WTC11 (cell line): ENCODE measurements at regions not wholly inside any gene's neighbourhood (a gene's known extent, or its start where the extent isn't known, plus 50 kb on each side); places are given as distances from the start of the nearest gene placed in this dataset.

Experiments used
- ATAC-seq: fragments of 200-7000 bp; cut with Tn5 transposase; 2 replicates; pipeline ENCODE4 v1.10.0; 2021; ENCODE audit warnings: mild to moderate bottlenecking, moderate library complexity
- CTCF ChIA-PET: fragments of 300-600 bp; sonication (Branson Sonifier 250); formaldehyde crosslinking; loops from one replicate; lab custom pipeline; 2021; ENCODE audit warnings: antibody characterized with exemption; lab: Charles Lee
- POLR2A ChIA-PET: fragments of 350-600 bp; sonication (Branson Sonifier 250); formaldehyde crosslinking; loops from one replicate; lab custom pipeline; 2021; ENCODE audit warnings: antibody characterized with exemption; lab: Charles Lee
- DNase-seq: peaks from one replicate; pipeline ENCODE4 v3.0.0; 2021; ENCODE audit warnings: low spot score
- H3K27ac Mint-ChIP-seq: 2 replicates; pipeline ENCODE4 v1.8.0; 2021; ENCODE audit warnings: mixed read lengths
- H3K27me3 Mint-ChIP-seq: 2 replicates; pipeline ENCODE4 v1.8.0; 2021; ENCODE audit warnings: low read depth, mild to moderate bottlenecking, moderate library complexity, mixed read lengths
- H3K36me3 Mint-ChIP-seq: 2 replicates; pipeline ENCODE4 v1.8.0; 2021; ENCODE audit warnings: mixed read lengths
- H3K4me1 Mint-ChIP-seq: 2 replicates; pipeline ENCODE4 v1.8.0; 2022; ENCODE audit warnings: mixed read lengths
- H3K4me3 Mint-ChIP-seq: 2 replicates; pipeline ENCODE4 v1.8.0; 2021; ENCODE audit warnings: mild to moderate bottlenecking, moderate library complexity, mixed read lengths
- H3K9me3 Mint-ChIP-seq: 2 replicates; pipeline ENCODE4 v1.8.0; 2021; ENCODE audit warnings: mixed read lengths
- CDX4 ChIP-seq: fragments of 250-450 bp; sonication (Bioruptor Pico); IDR thresholded peaks from 2 replicates; pipeline ENCODE4 v1.9.0; 2021; ENCODE audit warnings: moderate library complexity, mild to moderate bottlenecking, inconsistent platforms, borderline replicate concordance
- ESRRA ChIP-seq: sonication (generic); formaldehyde crosslinking; IDR thresholded peaks from 2 replicates; pipeline ENCODE4 v1.8.1; 2022; ENCODE audit warnings: mild to moderate bottlenecking, missing genetic modification reagents, borderline replicate concordance
- ETV6 ChIP-seq: sonication (generic); formaldehyde crosslinking; IDR thresholded peaks from 2 replicates; pipeline ENCODE4 v1.8.1; 2022; ENCODE audit warnings: mild to moderate bottlenecking, missing genetic modification reagents
- GABPB1 ChIP-seq: sonication (generic); formaldehyde crosslinking; IDR thresholded peaks from 2 replicates; pipeline ENCODE4 v1.8.1; 2023; ENCODE audit warnings: mild to moderate bottlenecking, missing genetic modification reagents
- IRF1 ChIP-seq: sonication (generic); formaldehyde crosslinking; IDR thresholded peaks from 2 replicates; pipeline ENCODE4 v1.8.0; 2023; ENCODE audit warnings: missing genetic modification reagents
- JUN ChIP-seq: sonication (generic); formaldehyde crosslinking; IDR thresholded peaks from 2 replicates; pipeline ENCODE4 v1.8.0; 2023; ENCODE audit warnings: mild to moderate bottlenecking, missing genetic modification reagents
- RORB ChIP-seq: fragments of 250-450 bp; sonication (Bioruptor Pico); IDR thresholded peaks from 2 replicates; pipeline ENCODE4 v1.9.0; 2021; ENCODE audit warnings: mild to moderate bottlenecking
- USF2 ChIP-seq: sonication (generic); formaldehyde crosslinking; IDR thresholded peaks from 2 replicates; pipeline ENCODE4 v1.8.1; 2023; ENCODE audit warnings: mild to moderate bottlenecking, missing genetic modification reagents, moderate library complexity
- TF ChIP-seq, protein P1 (sequence below): sonication (generic); formaldehyde crosslinking; conservative IDR thresholded peaks from 2 replicates; pipeline ENCODE4 v1.8.1; 2023; ENCODE audit warnings: mild to moderate bottlenecking, low read depth, missing genetic modification reagents, moderate library complexity
- TF ChIP-seq, protein P2 (sequence below): sonication (generic); formaldehyde crosslinking; IDR thresholded peaks from 2 replicates; pipeline ENCODE4 v1.8.1; 2022; ENCODE audit warnings: mild to moderate bottlenecking, moderate library complexity, missing genetic modification reagents
- TF ChIP-seq, protein P3 (sequence below): sonication (generic); formaldehyde crosslinking; IDR thresholded peaks from 2 replicates; pipeline ENCODE4 v1.8.0; 2022; ENCODE audit warnings: mild to moderate bottlenecking, missing genetic modification reagents
- TF ChIP-seq, protein P4 (sequence below): fragments of 250-450 bp; sonication (Bioruptor Pico); IDR thresholded peaks from 2 replicates; pipeline ENCODE4 v1.8.0; 2021; ENCODE audit warnings: mild to moderate bottlenecking

DNA sequence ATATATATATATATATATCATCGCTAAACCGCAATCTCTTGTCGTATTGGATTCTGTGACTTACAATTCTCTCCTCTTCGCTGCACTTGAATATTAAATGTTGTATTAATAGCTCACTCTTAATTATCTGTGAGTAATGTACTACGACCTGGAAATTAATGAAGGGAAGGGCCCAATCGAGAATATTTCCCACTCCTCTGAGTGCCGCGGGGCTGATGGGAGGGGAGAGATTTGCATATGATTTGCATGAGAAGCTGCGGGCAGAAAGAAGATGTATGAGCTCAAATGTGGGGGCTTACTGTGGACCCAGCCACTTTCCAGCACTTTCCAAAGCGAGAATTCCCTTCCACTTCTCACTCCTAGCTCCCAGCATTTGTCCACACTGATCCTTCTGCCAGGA, 141.2 kb downstream of the MN1 start:
- peaks cover 4% of the 10 kb centered on the region; the same call in 1 of the 2 replicates for H3K36me3 Mint-ChIP-seq
- H3K4me1 Mint-ChIP-seq = peaks cover 26% of the 10 kb centered on the region
- POLR2A ChIA-PET = interaction anchor here (0.7 kb wide), 2 partner anchors 103 to 215 kb away, joined by 3 to 4 read pairs; no protein-coding TSS in a partner anchor
- ATAC-seq (no peak), DNase-seq (no peak)
- TF ChIP-seq ESRRA (CRISPR knock-in tag) (no peak), ETV6 (CRISPR knock-in tag) (no peak)
- TF ChIP-seq, protein P1, sequence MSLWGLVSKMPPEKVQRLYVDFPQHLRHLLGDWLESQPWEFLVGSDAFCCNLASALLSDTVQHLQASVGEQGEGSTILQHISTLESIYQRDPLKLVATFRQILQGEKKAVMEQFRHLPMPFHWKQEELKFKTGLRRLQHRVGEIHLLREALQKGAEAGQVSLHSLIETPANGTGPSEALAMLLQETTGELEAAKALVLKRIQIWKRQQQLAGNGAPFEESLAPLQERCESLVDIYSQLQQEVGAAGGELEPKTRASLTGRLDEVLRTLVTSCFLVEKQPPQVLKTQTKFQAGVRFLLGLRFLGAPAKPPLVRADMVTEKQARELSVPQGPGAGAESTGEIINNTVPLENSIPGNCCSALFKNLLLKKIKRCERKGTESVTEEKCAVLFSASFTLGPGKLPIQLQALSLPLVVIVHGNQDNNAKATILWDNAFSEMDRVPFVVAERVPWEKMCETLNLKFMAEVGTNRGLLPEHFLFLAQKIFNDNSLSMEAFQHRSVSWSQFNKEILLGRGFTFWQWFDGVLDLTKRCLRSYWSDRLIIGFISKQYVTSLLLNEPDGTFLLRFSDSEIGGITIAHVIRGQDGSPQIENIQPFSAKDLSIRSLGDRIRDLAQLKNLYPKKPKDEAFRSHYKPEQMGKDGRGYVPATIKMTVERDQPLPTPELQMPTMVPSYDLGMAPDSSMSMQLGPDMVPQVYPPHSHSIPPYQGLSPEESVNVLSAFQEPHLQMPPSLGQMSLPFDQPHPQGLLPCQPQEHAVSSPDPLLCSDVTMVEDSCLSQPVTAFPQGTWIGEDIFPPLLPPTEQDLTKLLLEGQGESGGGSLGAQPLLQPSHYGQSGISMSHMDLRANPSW = no peak
- TF ChIP-seq, protein P2, sequence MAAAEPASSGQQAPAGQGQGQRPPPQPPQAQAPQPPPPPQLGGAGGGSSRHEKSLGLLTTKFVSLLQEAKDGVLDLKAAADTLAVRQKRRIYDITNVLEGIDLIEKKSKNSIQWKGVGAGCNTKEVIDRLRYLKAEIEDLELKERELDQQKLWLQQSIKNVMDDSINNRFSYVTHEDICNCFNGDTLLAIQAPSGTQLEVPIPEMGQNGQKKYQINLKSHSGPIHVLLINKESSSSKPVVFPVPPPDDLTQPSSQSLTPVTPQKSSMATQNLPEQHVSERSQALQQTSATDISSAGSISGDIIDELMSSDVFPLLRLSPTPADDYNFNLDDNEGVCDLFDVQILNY (CRISPR knock-in tag) = no peak
- H3K4me3 Mint-ChIP-seq = no peak overlapping the region
- no peak overlapping the region for H3K27ac Mint-ChIP-seq
- H3K27me3 Mint-ChIP-seq = peaks cover under 1% of the 10 kb centered on the region
- CTCF ChIA-PET = no interaction called here
- H3K9me3 Mint-ChIP-seq = peaks cover 12% of the 10 kb centered on the region

DNA sequence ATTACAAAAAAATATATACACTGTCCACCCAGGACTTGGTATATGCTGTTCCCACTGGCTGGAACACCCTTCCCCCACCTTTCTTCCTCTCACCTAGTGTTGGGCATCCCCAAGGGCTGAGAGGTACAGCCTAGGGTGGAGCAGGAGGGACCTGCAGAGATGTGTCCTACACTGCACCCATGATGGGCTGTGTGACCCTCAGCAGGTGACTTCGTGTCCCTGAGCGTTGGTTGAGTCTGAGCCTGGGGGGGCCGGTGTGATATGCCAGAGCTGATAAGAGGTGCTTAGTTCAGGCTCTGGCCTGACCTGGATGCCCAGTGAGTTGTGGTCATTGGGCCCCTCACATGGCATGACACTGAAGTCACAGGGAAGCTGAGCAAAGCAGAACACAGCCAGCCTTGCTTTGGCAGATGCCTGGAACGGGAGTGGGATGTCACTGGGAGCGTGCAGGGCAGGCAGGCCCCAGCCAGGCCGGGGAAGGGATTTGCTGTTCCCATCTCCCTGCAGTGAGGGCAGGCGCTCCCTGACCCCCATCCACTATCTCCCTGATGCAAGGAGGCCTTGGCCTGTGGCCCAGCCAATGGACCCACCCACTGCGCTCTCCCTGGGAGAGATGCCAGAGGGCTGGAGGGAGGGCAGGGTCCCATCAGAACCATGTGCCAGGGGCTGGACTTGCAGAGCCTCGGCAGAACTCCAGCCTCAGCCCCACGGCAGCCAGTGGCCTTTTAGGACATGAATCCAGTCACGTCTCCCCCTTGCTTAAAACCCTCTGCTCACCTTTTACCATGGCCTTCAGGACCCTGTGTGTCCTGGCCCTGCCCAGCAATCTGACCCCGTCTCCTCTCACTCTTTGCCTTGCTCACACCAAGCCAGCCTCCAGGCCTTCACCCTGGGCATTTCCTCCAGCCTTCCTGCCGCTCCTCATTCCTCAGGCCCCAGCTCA, 138.9 kb downstream of the MN1 start:
- H3K9me3 Mint-ChIP-seq = peaks cover 11% of the 10 kb centered on the region
- POLR2A ChIA-PET = no interaction called here
- H3K4me1 Mint-ChIP-seq = peaks cover 27% of the 10 kb centered on the region
- CTCF ChIA-PET = no interaction called here
- DNase-seq (no peak), ATAC-seq (0 out of 2 replicates have a peak, but pooled peaks have one; percentile 13)
- H3K4me3 Mint-ChIP-seq = no peak overlapping the region
- peaks cover 13% of the 10 kb centered on the region for H3K36me3 Mint-ChIP-seq
- peak overlapping the region; percentile 6; the same call in 1 of the 2 replicates for H3K27ac Mint-ChIP-seq
- no peaks in the 10 kb centered on the region; the same call in 1 of the 2 replicates for H3K27me3 Mint-ChIP-seq
- 0 out of 2 replicates have a peak, but pooled peaks have one; percentile 32 for TF ChIP-seq GABPB1
- TF ChIP-seq JUN (CRISPR knock-in tag) = no peak
- TF ChIP-seq, protein P3, sequence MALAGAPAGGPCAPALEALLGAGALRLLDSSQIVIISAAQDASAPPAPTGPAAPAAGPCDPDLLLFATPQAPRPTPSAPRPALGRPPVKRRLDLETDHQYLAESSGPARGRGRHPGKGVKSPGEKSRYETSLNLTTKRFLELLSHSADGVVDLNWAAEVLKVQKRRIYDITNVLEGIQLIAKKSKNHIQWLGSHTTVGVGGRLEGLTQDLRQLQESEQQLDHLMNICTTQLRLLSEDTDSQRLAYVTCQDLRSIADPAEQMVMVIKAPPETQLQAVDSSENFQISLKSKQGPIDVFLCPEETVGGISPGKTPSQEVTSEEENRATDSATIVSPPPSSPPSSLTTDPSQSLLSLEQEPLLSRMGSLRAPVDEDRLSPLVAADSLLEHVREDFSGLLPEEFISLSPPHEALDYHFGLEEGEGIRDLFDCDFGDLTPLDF (CRISPR knock-in tag) = no peak
- TF ChIP-seq USF2 (CRISPR knock-in tag) = no peak
- TF ChIP-seq IRF1 = no peak
- TF ChIP-seq CDX4 (CRISPR knock-in tag) = no peak
- TF ChIP-seq, protein P4, sequence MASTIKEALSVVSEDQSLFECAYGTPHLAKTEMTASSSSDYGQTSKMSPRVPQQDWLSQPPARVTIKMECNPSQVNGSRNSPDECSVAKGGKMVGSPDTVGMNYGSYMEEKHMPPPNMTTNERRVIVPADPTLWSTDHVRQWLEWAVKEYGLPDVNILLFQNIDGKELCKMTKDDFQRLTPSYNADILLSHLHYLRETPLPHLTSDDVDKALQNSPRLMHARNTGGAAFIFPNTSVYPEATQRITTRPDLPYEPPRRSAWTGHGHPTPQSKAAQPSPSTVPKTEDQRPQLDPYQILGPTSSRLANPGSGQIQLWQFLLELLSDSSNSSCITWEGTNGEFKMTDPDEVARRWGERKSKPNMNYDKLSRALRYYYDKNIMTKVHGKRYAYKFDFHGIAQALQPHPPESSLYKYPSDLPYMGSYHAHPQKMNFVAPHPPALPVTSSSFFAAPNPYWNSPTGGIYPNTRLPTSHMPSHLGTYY (CRISPR knock-in tag) = no peak
- TF ChIP-seq RORB = no peak
